Neural cell (in vitro differentiated cells): ENCODE measurements at regions not wholly inside any gene's neighbourhood (a gene's known extent, or its start where the extent isn't known, plus 50 kb on each side); places are given as distances from the start of the nearest gene placed in this dataset.

Source experiments
- H2AFZ ChIP-seq: fragments of 200-600, 300-800 bp; sonication (generic), shearing (Covaris generic); 2 replicates; pipeline ENCODE4 v1.6.0; 2014; ENCODE audit warnings: low read depth, mild to moderate bottlenecking, antibody characterized with exemption, low read length, moderate library complexity
- H3F3A ChIP-seq: fragments of 200-600 bp; shearing (Covaris generic); 2 replicates; pipeline ENCODE4 v1.6.1; 2016; ENCODE audit warnings: mild to moderate bottlenecking, moderate library complexity, mixed read lengths, antibody characterized with exemption, low read length; ENCODE audit not compliant: insufficient read depth, poor library complexity, severe bottlenecking
- H3K27ac ChIP-seq: fragments of 200-600, 300-800 bp; sonication (generic), shearing (Covaris generic); 2 replicates; pipeline ENCODE4 v1.5.1; 2014; ENCODE audit warnings: mild to moderate bottlenecking, low read length, moderate library complexity
- H3K27me3 ChIP-seq: fragments of 300-800, 200-600 bp; sonication (generic), shearing (Covaris generic); 2 replicates; pipeline ENCODE4 v1.6.0; 2014; ENCODE audit warnings: mild to moderate bottlenecking, low read depth, low read length, moderate library complexity; ENCODE audit not compliant: insufficient read depth
- H3K36me3 ChIP-seq: fragments of 300-800, 200-600 bp; sonication (generic), shearing (Covaris generic); 2 replicates; pipeline ENCODE4 v1.5.1; 2014; ENCODE audit warnings: mild to moderate bottlenecking, antibody characterized with exemption, low read length, moderate library complexity; ENCODE audit not compliant: insufficient read depth
- H3K4me2 ChIP-seq: fragments of 300-800, 200-600 bp; sonication (generic), shearing (Covaris generic); 2 replicates; pipeline ENCODE4 v1.6.0; 2014; ENCODE audit warnings: mild to moderate bottlenecking, low read length
- H3K4me3 ChIP-seq: fragments of 300-800, 200-600 bp; sonication (generic), shearing (Covaris generic); 2 replicates; pipeline ENCODE4 v1.5.1; 2014; ENCODE audit warnings: mild to moderate bottlenecking, low read length, moderate library complexity
- H3K79me2 ChIP-seq: fragments of 200-600 bp; shearing (Covaris generic); replicated peaks from 2 replicates; pipeline ENCODE4 v1.6.0; 2014; ENCODE audit warnings: mild to moderate bottlenecking, low read length, moderate library complexity; ENCODE audit not compliant: insufficient read depth
- H3K9ac ChIP-seq: fragments of 300-800, 200-600 bp; sonication (generic), shearing (Covaris generic); 2 replicates; pipeline ENCODE4 v1.6.1; 2016; ENCODE audit warnings: mild to moderate bottlenecking, low read length, mixed read lengths
- H3K9me2 ChIP-seq: fragments of 200-600 bp; shearing (Covaris generic); 2 replicates; pipeline ENCODE4 v1.6.1; 2016; ENCODE audit warnings: mild to moderate bottlenecking, low read length, mixed read lengths; ENCODE audit not compliant: insufficient read depth
- H3K9me3 ChIP-seq: fragments of 200-600, 300-800 bp; sonication (generic), shearing (Covaris generic); 2 replicates; pipeline ENCODE4 v1.6.1; 2016; ENCODE audit warnings: mild to moderate bottlenecking, mixed run types, low read length, moderate library complexity, mixed read lengths
- H4K20me1 ChIP-seq: fragments of 200-600 bp; shearing (Covaris generic); 2 replicates; pipeline ENCODE4 v1.6.1; 2016; ENCODE audit warnings: mild to moderate bottlenecking, mixed run types; ENCODE audit not compliant: insufficient read depth
- EP300 ChIP-seq: fragments of 450-650 bp; conservative IDR thresholded peaks from 2 replicates; pipeline ENCODE4 v1.6.1; 2014; ENCODE audit warnings: antibody characterized with exemption, mild to moderate bottlenecking, moderate library complexity; ENCODE audit not compliant: poor library complexity, severe bottlenecking
- EZH2 ChIP-seq: fragments of 200-600, 300-800 bp; shearing (Covaris generic), sonication (generic); IDR thresholded peaks from 2 replicates; pipeline ENCODE4 v1.6.1; 2014; ENCODE audit warnings: antibody characterized with exemption, low read length, borderline replicate concordance, mild to moderate bottlenecking; ENCODE audit not compliant: insufficient read depth, poor library complexity, severe bottlenecking
- MXI1 ChIP-seq: fragments of 450-650 bp; conservative IDR thresholded peaks from 2 replicates; pipeline ENCODE4 v1.6.1; 2014; ENCODE audit warnings: antibody characterized with exemption, mild to moderate bottlenecking; ENCODE audit not compliant: poor library complexity, severe bottlenecking
- POLR2AphosphoS5 ChIP-seq: IDR thresholded peaks from 2 replicates; pipeline ENCODE4 v1.6.1; 2012
- RAD21 ChIP-seq: fragments of 450-650 bp; conservative IDR thresholded peaks from 2 replicates; pipeline ENCODE4 v1.6.1; 2014; ENCODE audit warnings: antibody characterized with exemption, mild to moderate bottlenecking, moderate library complexity
- REST ChIP-seq: IDR thresholded peaks from 2 replicates; pipeline ENCODE4 v1.6.1; 2012; ENCODE audit warnings: borderline replicate concordance
- SMC3 ChIP-seq: fragments of 450-650 bp; conservative IDR thresholded peaks from 2 replicates; pipeline ENCODE4 v1.6.1; 2014; ENCODE audit warnings: antibody characterized with exemption, mild to moderate bottlenecking, moderate library complexity; ENCODE audit not compliant: poor library complexity
- TAF1 ChIP-seq: IDR thresholded peaks from 2 replicates; pipeline ENCODE4 v1.6.1; 2012; ENCODE audit warnings: low read depth
- TF ChIP-seq, protein P1 (sequence below): fragments of 450-650 bp; IDR thresholded peaks from 2 replicates; pipeline ENCODE4 v1.5.1; 2014; ENCODE audit warnings: antibody characterized with exemption, mild to moderate bottlenecking, moderate library complexity; ENCODE audit not compliant: poor library complexity, severe bottlenecking

GRCh38 chr5:143652108-143652700 lies 159.8 kb upstream of the HMHB1 start:
- H4K20me1 ChIP-seq, result no peaks in the 10 kb centered on the region
- H2AFZ ChIP-seq, result no peak overlapping the region
- no peak overlapping the region for H3K4me2 ChIP-seq
- TF ChIP-seq, protein P1, sequence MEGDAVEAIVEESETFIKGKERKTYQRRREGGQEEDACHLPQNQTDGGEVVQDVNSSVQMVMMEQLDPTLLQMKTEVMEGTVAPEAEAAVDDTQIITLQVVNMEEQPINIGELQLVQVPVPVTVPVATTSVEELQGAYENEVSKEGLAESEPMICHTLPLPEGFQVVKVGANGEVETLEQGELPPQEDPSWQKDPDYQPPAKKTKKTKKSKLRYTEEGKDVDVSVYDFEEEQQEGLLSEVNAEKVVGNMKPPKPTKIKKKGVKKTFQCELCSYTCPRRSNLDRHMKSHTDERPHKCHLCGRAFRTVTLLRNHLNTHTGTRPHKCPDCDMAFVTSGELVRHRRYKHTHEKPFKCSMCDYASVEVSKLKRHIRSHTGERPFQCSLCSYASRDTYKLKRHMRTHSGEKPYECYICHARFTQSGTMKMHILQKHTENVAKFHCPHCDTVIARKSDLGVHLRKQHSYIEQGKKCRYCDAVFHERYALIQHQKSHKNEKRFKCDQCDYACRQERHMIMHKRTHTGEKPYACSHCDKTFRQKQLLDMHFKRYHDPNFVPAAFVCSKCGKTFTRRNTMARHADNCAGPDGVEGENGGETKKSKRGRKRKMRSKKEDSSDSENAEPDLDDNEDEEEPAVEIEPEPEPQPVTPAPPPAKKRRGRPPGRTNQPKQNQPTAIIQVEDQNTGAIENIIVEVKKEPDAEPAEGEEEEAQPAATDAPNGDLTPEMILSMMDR, result no peak
- TF ChIP-seq SMC3 (no peak), RAD21 (no peak), EP300 (no peak), POLR2AphosphoS5 (no peak), MXI1 (no peak), TAF1 (no peak), REST (no peak), EZH2 (no peak)
- no peaks in the 10 kb centered on the region for H3K9me2 ChIP-seq
- no peaks in the 10 kb centered on the region for H3F3A ChIP-seq
- H3K9me3 ChIP-seq, result no peaks in the 10 kb centered on the region
- no peak overlapping the region for H3K4me3 ChIP-seq
- no peak overlapping the region for H3K9ac ChIP-seq
- no peaks in the 10 kb centered on the region for H3K27me3 ChIP-seq
- H3K79me2 ChIP-seq, result no peaks in the 10 kb centered on the region
- H3K27ac ChIP-seq, result no peak overlapping the region
- no peaks in the 10 kb centered on the region for H3K36me3 ChIP-seq

GRCh38 chr5:143649937-143650621 lies 161.9 kb upstream of the HMHB1 start:
- Histone ChIP-seq H3K9ac (no peak overlapping the region), H3K27ac (no peak overlapping the region), H3K4me3 (no peak overlapping the region), H4K20me1 (no peaks in the 10 kb centered on the region), H3K36me3 (no peaks in the 10 kb centered on the region), H3F3A (no peaks in the 10 kb centered on the region), H3K4me2 (no peak overlapping the region), H3K9me3 (no peaks in the 10 kb centered on the region), H3K27me3 (no peaks in the 10 kb centered on the region), H2AFZ (no peak overlapping the region), H3K9me2 (no peaks in the 10 kb centered on the region), H3K79me2 (no peaks in the 10 kb centered on the region)
- TF ChIP-seq, protein P1, result no peak
- TF ChIP-seq EP300 (no peak), SMC3 (no peak), RAD21 (no peak), EZH2 (no peak), TAF1 (no peak)
